ENCODE measurements at regions not wholly inside any gene's neighbourhood (a gene's known extent, or its start where the extent isn't known, plus 50 kb on each side); places are given as distances from the start of the nearest gene placed in this dataset.

DNA sequence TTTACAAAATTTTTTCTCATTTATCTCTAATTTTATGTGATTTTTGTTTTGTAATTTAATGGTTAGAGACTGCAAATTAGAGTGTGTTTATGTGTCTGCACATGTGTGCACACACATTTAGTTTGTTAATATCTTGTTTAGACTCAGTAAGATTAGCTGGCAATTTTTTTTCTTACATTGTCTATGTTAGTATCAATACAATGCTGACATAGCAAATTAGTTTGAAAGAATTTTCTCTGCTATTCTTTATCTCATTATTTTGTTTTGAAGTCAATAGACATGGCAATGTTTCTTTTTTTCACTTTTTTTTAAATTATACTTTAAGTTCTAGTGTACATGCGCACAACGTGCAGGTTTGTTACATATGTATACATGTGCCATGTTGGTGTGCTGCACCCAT lies 1155.0 kb downstream of the ZPLD1 start:
- ChIA-PET CTCF (no interaction called here), POLR2A (no interaction called here), SMC1A (ENCODE audit: uncharacterized antibody, unreplicated experiment) (no interaction called here), RAD21 (ENCODE audit: unreplicated experiment) (no interaction called here)
- FAIRE-seq (no peak), DNase-seq (ENCODE audit: low read depth, low spot score) (no peak), ATAC-seq (no peak)
- intact Hi-C loops (cut with micrococcal nuclease; ENCODE audit: unreplicated experiment) (no loop called here), in situ Hi-C loops (cut with MboI) (no loop called here)
- Histone ChIP-seq H3K4me1 (ENCODE audit: control insufficient read depth, insufficient read depth, low read length) (no peaks in the 10 kb centered on the region), H2AFZ (ENCODE audit: control insufficient read depth, low read depth, low read length) (no peak overlapping the region), H3K27me3 (replicated peaks in 1 of 2; ENCODE audit: control insufficient read depth in 2 of 2, insufficient read depth in 2 of 2, low read length in 1 of 2) (no peaks in the 10 kb centered on the region), H3K9me3 (replicated peaks; ENCODE audit: control insufficient read depth, insufficient read depth, low read length) (no peaks in the 10 kb centered on the region), H3K36me3 (ENCODE audit: control insufficient read depth in 2 of 2, insufficient read depth in 2 of 2, low read length in 1 of 2) (no peaks in the 10 kb centered on the region), H3K79me2 (ENCODE audit: control insufficient read depth, insufficient read depth, low read length) (no peaks in the 10 kb centered on the region), H4K20me1 (ENCODE audit: control insufficient read depth, insufficient read depth) (no peaks in the 10 kb centered on the region), H3K27ac (ENCODE audit: control insufficient read depth, insufficient read depth) (no peak overlapping the region), H3K4me2 (ENCODE audit: control insufficient read depth, insufficient read depth) (no peak overlapping the region), H3K9ac (ENCODE audit: control insufficient read depth, insufficient read depth, low read length) (no peak overlapping the region), H3K4me3 (no peak overlapping the region)
- TF ChIP-seq IKZF2 (IDR thresholded peaks at IDR 0.05) (no peak), POLR2AphosphoS2 (IDR thresholded peaks at IDR 0.05; ENCODE audit: low read depth, low read length) (no peak), POLR2A (IDR thresholded peaks at IDR 0.05; ENCODE audit: low read depth, low read length) (no peak), DPF2 (IDR thresholded peaks at IDR 0.05) (no peak), GABPA (IDR thresholded peaks at IDR 0.05; ENCODE audit: low read depth) (no peak), JUNB (IDR thresholded peaks at IDR 0.05) (no peak)
- WGBS (ENCODE audit: insufficient coverage, insufficient replicate concordance, low lambda C conversion rate, missing lambda C conversion rate): 100% methylated on average over 2 of the region's 2 CpGs
- no TSS peak for BruUV-seq (replicated peaks)

DNA sequence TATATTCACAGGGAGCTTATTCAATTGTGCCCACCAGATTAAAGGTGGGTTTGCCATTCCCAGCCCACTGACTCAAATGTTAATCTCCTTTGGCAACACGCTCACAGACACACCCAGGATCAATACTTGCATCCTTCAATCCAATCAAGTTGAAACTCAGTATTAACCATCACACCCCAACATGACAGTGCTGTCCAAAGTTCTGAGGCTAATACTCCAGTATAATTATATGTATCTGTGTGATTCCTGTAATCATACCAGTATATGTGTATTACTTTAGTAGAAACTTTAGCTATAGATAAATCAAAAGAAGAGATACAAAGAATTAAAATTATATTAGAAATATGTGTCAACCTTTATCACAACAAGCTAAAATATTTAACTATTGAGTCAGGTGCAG lies 1166.0 kb downstream of the ZPLD1 start:
- Histone ChIP-seq H3K36me3 (ENCODE audit: control insufficient read depth in 2 of 2, insufficient read depth in 2 of 2, low read length in 1 of 2) (no peaks in the 10 kb centered on the region), H3K27ac (ENCODE audit: control insufficient read depth, insufficient read depth) (no peak overlapping the region), H3K4me1 (ENCODE audit: control insufficient read depth, insufficient read depth, low read length) (no peaks in the 10 kb centered on the region), H4K20me1 (ENCODE audit: control insufficient read depth, insufficient read depth) (no peaks in the 10 kb centered on the region), H3K9me3 (replicated peaks; ENCODE audit: control insufficient read depth, insufficient read depth, low read length) (no peaks in the 10 kb centered on the region), H3K4me2 (ENCODE audit: control insufficient read depth, insufficient read depth) (no peak overlapping the region), H3K9ac (ENCODE audit: control insufficient read depth, insufficient read depth, low read length) (no peak overlapping the region), H3K79me2 (ENCODE audit: control insufficient read depth, insufficient read depth, low read length) (no peaks in the 10 kb centered on the region), H3K4me3 (no peak overlapping the region), H3K27me3 (replicated peaks in 1 of 2; ENCODE audit: control insufficient read depth in 2 of 2, insufficient read depth in 2 of 2, low read length in 1 of 2) (no peaks in the 10 kb centered on the region), H2AFZ (ENCODE audit: control insufficient read depth, low read depth, low read length) (no peak overlapping the region)
- in situ Hi-C loops (cut with MboI) (no loop called here), intact Hi-C loops (cut with micrococcal nuclease; ENCODE audit: unreplicated experiment) (no loop called here)
- POLR2A ChIA-PET: no interaction called here
- SMC1A ChIA-PET (ENCODE audit: uncharacterized antibody, unreplicated experiment): no interaction called here
- FAIRE-seq (no peak), ATAC-seq (no peak), DNase-seq (ENCODE audit: low read depth, low spot score) (no peak)
- RAD21 ChIA-PET (ENCODE audit: unreplicated experiment): no interaction called here
- 0% methylated on average over 1 of the region's 1 CpG for WGBS (ENCODE audit: insufficient coverage, insufficient replicate concordance, low lambda C conversion rate, missing lambda C conversion rate)
- no TSS peak for BruUV-seq (replicated peaks)
- CTCF ChIA-PET: no interaction called here
- TF ChIP-seq NFXL1 (IDR thresholded peaks at IDR 0.05; ENCODE audit: borderline replicate concordance) (no peak), POU2F2 (IDR thresholded peaks at IDR 0.05; ENCODE audit: borderline replicate concordance, low read depth, low read length) (no peak), BRCA1 (IDR thresholded peaks at IDR 0.05; ENCODE audit: low read depth, low read length) (no peak), BACH1 (IDR thresholded peaks at IDR 0.05; ENCODE audit: borderline replicate concordance) (no peak), SIX5 (IDR thresholded peaks at IDR 0.05; ENCODE audit: low read depth, low read length, severe bottlenecking) (no peak), ETV6 (conservative IDR thresholded peaks at IDR 0.05 in 1 of 2, IDR thresholded peaks at IDR 0.05 in 1 of 2; ENCODE audit: borderline replicate concordance in 1 of 2, low read depth in 1 of 2) (no peak), EP300 (IDR thresholded peaks at IDR 0.05; ENCODE audit: borderline replicate concordance in 1 of 2, control insufficient read depth in 1 of 2, low read depth in 2 of 2, low read length in 2 of 2) (no peak)
- TF ChIP-seq, protein P1, sequence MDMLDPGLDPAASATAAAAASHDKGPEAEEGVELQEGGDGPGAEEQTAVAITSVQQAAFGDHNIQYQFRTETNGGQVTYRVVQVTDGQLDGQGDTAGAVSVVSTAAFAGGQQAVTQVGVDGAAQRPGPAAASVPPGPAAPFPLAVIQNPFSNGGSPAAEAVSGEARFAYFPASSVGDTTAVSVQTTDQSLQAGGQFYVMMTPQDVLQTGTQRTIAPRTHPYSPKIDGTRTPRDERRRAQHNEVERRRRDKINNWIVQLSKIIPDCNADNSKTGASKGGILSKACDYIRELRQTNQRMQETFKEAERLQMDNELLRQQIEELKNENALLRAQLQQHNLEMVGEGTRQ (IDR thresholded peaks at IDR 0.05; ENCODE audit: borderline replicate concordance, low read depth, low read length): no peak
- TF ChIP-seq, protein P2, sequence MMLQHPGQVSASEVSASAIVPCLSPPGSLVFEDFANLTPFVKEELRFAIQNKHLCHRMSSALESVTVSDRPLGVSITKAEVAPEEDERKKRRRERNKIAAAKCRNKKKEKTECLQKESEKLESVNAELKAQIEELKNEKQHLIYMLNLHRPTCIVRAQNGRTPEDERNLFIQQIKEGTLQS (IDR thresholded peaks at IDR 0.05; ENCODE audit: borderline replicate concordance, extremely low read depth, low read depth, low read length): no peak
- TF ChIP-seq, protein P3, sequence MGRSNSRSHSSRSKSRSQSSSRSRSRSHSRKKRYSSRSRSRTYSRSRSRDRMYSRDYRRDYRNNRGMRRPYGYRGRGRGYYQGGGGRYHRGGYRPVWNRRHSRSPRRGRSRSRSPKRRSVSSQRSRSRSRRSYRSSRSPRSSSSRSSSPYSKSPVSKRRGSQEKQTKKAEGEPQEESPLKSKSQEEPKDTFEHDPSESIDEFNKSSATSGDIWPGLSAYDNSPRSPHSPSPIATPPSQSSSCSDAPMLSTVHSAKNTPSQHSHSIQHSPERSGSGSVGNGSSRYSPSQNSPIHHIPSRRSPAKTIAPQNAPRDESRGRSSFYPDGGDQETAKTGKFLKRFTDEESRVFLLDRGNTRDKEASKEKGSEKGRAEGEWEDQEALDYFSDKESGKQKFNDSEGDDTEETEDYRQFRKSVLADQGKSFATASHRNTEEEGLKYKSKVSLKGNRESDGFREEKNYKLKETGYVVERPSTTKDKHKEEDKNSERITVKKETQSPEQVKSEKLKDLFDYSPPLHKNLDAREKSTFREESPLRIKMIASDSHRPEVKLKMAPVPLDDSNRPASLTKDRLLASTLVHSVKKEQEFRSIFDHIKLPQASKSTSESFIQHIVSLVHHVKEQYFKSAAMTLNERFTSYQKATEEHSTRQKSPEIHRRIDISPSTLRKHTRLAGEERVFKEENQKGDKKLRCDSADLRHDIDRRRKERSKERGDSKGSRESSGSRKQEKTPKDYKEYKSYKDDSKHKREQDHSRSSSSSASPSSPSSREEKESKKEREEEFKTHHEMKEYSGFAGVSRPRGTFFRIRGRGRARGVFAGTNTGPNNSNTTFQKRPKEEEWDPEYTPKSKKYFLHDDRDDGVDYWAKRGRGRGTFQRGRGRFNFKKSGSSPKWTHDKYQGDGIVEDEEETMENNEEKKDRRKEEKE (IDR thresholded peaks at IDR 0.05): no peak
